Activated CD8-positive, alpha-beta T cell treated with anti-CD3 and anti-CD28 coated beads for 36 hours (primary cell): ENCODE measurements at regions not wholly inside any gene's neighbourhood (a gene's known extent, or its start where the extent isn't known, plus 50 kb on each side); places are given as distances from the start of the nearest gene placed in this dataset.

ENCODE experiments used
- ATAC-seq: fragments of 200-7000 bp; cut with Tn5 transposase; one replicate; pipeline ENCODE4 v1.10.0; 2021; ENCODE audit warnings: mild to moderate bottlenecking, moderate library complexity
- CTCF ChIA-PET: fragments of 350-600 bp; sonication (Branson Sonifier 250); formaldehyde crosslinking; loops from one replicate; lab custom pipeline; 2021; ENCODE audit warnings: antibody characterized with exemption; lab: Charles Lee
- POLR2A ChIA-PET: fragments of 350-600 bp; sonication (Branson Sonifier 250); formaldehyde crosslinking; loops from one replicate; lab custom pipeline; 2021; ENCODE audit warnings: antibody characterized with exemption; lab: Charles Lee
- DNase-seq: peaks from one replicate; pipeline ENCODE4 v3.0.0-alpha.2; 2020
- H3K27ac Mint-ChIP-seq: one replicate; pipeline ENCODE4 v1.8.0; 2021; ENCODE audit warnings: mild to moderate bottlenecking, mixed read lengths
- H3K27me3 Mint-ChIP-seq: one replicate; pipeline ENCODE4 v1.8.0; 2021; ENCODE audit warnings: mixed read lengths
- H3K36me3 Mint-ChIP-seq: one replicate; pipeline ENCODE4 v1.8.0; 2021; ENCODE audit warnings: low read depth, mixed read lengths
- H3K4me1 Mint-ChIP-seq: one replicate; pipeline ENCODE4 v1.8.0; 2021; ENCODE audit warnings: low read depth, mixed read lengths
- H3K4me3 Mint-ChIP-seq: one replicate; pipeline ENCODE4 v1.8.0; 2021; ENCODE audit warnings: mild to moderate bottlenecking, moderate library complexity, mixed read lengths
- H3K9me3 Mint-ChIP-seq: one replicate; pipeline ENCODE4 v1.8.0; 2021; ENCODE audit warnings: mixed read lengths
- intact Hi-C: fragments of 100-400 bp; cut with micrococcal nuclease; formaldehyde crosslinking; loops from one replicate; pipeline ENCODE4 v1.10.0; 2022
- TF ChIP-seq, protein P1 (sequence below): fragments of 200-600 bp; IDR thresholded peaks from one replicate; pipeline ENCODE4 v1.8.0; 2022; ENCODE audit warnings: antibody characterized with exemption, mild to moderate bottlenecking

DNA sequence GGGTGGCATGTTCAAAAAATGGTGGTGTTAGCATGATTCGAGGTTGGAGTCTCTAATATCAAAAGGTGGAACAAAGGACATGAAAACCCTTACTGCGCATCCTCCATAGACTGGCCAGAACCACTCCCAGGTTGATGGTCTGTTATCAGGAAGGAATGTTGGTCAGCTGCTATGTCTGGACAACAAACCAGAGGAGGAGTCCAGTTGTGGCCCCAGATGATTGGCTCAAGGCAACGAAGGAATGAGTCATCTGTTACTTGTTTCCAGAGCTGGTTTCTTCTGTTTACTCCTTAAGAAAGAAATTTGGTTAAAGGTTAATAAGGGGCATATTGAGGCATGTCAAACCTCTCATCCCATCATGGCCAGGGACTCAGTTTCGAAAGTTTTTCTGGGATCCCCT lies 56.8 kb upstream of the GRIA4 start:
- TF ChIP-seq, protein P1, sequence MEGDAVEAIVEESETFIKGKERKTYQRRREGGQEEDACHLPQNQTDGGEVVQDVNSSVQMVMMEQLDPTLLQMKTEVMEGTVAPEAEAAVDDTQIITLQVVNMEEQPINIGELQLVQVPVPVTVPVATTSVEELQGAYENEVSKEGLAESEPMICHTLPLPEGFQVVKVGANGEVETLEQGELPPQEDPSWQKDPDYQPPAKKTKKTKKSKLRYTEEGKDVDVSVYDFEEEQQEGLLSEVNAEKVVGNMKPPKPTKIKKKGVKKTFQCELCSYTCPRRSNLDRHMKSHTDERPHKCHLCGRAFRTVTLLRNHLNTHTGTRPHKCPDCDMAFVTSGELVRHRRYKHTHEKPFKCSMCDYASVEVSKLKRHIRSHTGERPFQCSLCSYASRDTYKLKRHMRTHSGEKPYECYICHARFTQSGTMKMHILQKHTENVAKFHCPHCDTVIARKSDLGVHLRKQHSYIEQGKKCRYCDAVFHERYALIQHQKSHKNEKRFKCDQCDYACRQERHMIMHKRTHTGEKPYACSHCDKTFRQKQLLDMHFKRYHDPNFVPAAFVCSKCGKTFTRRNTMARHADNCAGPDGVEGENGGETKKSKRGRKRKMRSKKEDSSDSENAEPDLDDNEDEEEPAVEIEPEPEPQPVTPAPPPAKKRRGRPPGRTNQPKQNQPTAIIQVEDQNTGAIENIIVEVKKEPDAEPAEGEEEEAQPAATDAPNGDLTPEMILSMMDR, result no peak
- H3K36me3 Mint-ChIP-seq, result no peaks in the 10 kb centered on the region
- no peak overlapping the region for H3K4me3 Mint-ChIP-seq
- ATAC-seq (no peak), DNase-seq (no peak)
- H3K27me3 Mint-ChIP-seq, result no peaks in the 10 kb centered on the region
- POLR2A ChIA-PET, result no interaction called here
- H3K9me3 Mint-ChIP-seq, result no peaks in the 10 kb centered on the region
- intact Hi-C loops, result no loop called here
- CTCF ChIA-PET, result no interaction called here
- H3K27ac Mint-ChIP-seq, result no peak overlapping the region
- H3K4me1 Mint-ChIP-seq, result no peaks in the 10 kb centered on the region

DNA sequence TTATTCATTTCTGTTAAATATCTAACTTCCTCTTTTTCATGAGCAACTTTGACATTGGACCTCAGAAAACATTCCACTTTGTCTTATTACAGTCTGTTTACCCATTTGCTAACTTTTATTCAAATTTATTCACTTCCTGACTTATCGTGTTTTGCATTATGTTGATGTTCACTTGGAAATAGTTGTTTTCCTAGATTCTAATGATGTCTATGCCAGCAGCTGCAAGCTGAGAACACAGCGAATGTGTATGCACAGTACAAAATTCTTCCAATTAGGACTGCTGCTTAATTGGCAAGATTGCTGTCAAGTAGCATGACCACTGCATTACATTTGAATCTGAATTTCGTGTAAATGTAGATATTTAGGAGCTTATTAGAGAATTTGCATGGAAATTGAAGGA lies 61.5 kb upstream of the GRIA4 start:
- Mint-ChIP-seq H3K4me1 (no peaks in the 10 kb centered on the region), H3K4me3 (no peak overlapping the region)
- intact Hi-C loops, result no loop called here

DNA sequence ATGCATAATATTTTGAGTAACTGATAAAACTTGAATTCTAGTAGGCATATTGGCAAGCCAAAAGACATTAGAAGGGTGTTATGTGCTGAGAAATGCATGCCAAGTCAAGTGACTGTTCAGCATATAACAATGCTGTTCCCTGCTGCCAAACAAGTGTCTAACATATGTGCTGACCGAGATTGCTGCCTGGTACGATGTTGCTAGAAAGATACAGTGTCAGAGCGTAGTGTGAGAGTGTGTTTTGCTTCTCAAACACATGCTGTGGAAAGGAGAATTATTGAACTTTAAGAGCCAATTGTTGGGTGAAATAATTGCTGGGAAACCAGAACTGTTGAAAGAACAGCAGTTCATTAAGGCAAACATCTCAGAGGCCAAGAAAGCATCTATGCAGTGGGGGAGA lies 71.3 kb upstream of the GRIA4 start:
- ChIA-PET CTCF (no interaction called here), POLR2A (no interaction called here)
- no peaks in the 10 kb centered on the region for H3K27me3 Mint-ChIP-seq
- H3K36me3 Mint-ChIP-seq, result no peaks in the 10 kb centered on the region
- intact Hi-C loops, result no loop called here
- H3K4me1 Mint-ChIP-seq, result no peaks in the 10 kb centered on the region
- DNase-seq (no peak), ATAC-seq (no peak)
- TF ChIP-seq, protein P1, result no peak
- H3K9me3 Mint-ChIP-seq, result no peaks in the 10 kb centered on the region
- no peak overlapping the region for H3K27ac Mint-ChIP-seq
- no peak overlapping the region for H3K4me3 Mint-ChIP-seq

More for the DNA sequence above, 61.5 kb upstream of the GRIA4 start:
- DNase-seq (no peak), ATAC-seq (no peak)
- TF ChIP-seq, protein P1, result no peak
- no peaks in the 10 kb centered on the region for H3K27me3 Mint-ChIP-seq
- H3K27ac Mint-ChIP-seq, result no peak overlapping the region
- H3K36me3 Mint-ChIP-seq, result no peaks in the 10 kb centered on the region
- no peaks in the 10 kb centered on the region for H3K9me3 Mint-ChIP-seq
- CTCF ChIA-PET, result no interaction called here
- POLR2A ChIA-PET, result no interaction called here

DNA sequence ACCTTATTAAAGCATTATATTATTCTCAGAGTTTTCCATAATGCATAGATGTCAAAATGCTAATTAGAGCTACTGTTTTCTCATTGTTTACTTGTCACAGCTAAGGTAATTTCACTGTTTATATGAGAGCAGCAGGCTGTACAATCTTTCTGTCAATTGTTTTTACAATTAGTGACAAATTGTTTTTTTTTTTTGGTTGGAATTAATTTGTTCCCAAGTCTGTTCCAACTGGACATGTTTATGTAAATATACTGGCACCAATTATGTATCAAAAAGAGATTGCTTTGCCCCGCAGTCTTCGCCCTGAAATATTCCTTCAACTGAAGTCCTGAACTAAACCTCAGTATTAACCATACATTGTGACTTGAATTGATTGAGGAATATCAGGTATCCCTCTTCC lies 72.3 kb upstream of the GRIA4 start:
- H3K36me3 Mint-ChIP-seq, result no peaks in the 10 kb centered on the region
- H3K9me3 Mint-ChIP-seq, result no peaks in the 10 kb centered on the region
- H3K4me3 Mint-ChIP-seq, result no peak overlapping the region
- no peak overlapping the region for H3K27ac Mint-ChIP-seq
- intact Hi-C loops, result no loop called here
- ChIA-PET CTCF (no interaction called here), POLR2A (no interaction called here)
- ATAC-seq (no peak), DNase-seq (no peak)
- H3K4me1 Mint-ChIP-seq, result no peaks in the 10 kb centered on the region
- H3K27me3 Mint-ChIP-seq, result no peaks in the 10 kb centered on the region
- TF ChIP-seq, protein P1, result no peak

DNA sequence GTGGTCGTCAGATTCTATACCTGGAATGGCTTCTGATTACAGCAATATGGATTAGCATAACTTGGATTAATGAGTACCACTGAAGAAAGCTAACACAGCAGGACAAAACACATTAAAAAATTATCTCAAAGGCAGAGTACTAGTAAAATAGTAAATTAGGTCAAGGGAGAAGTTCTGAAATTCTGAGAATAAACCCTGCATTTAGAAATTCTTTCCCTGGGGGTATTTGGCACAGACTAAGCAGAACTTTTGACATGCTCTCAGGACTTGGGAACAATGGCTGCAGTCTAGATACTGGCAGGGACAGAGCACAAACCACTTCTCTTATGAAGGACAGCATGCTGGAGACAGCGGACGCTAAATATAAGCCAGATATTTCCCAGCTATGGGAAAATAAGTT lies 85.6 kb upstream of the GRIA4 start:
- intact Hi-C loops, result no loop called here
- no peaks in the 10 kb centered on the region for H3K36me3 Mint-ChIP-seq
- no peaks in the 10 kb centered on the region for H3K4me1 Mint-ChIP-seq
- DNase-seq (no peak), ATAC-seq (no peak)
- ChIA-PET POLR2A (no interaction called here), CTCF (no interaction called here)
- TF ChIP-seq, protein P1, result no peak
- H3K27me3 Mint-ChIP-seq, result no peaks in the 10 kb centered on the region
- H3K4me3 Mint-ChIP-seq, result no peak overlapping the region
- H3K27ac Mint-ChIP-seq, result no peak overlapping the region
- peaks cover 3% of the 10 kb centered on the region for H3K9me3 Mint-ChIP-seq
